HEK293T (cell line): ENCODE measurements at regions not wholly inside any gene's neighbourhood (a gene's known extent, or its start where the extent isn't known, plus 50 kb on each side); places are given as distances from the start of the nearest gene placed in this dataset.

Source experiments
- ARNT ChIP-seq: fragments of 450-650 bp; IDR thresholded peaks from 2 replicates; pipeline ENCODE4 v1.6.1; 2017; ENCODE audit warnings: mild to moderate bottlenecking
- BHLHE40 ChIP-seq: fragments of 450-650 bp; IDR thresholded peaks from 2 replicates; pipeline ENCODE4 v1.6.1; 2016; ENCODE audit warnings: mild to moderate bottlenecking, moderate library complexity, borderline replicate concordance
- CTBP1 ChIP-seq: fragments of 450-650 bp; IDR thresholded peaks from 2 replicates; pipeline ENCODE4 v1.6.1; 2016; ENCODE audit warnings: borderline replicate concordance
- ELF4 ChIP-seq: fragments of 450-650 bp; IDR thresholded peaks from 2 replicates; pipeline ENCODE4 v1.6.1; 2017; ENCODE audit warnings: antibody characterized with exemption
- FOXA1 ChIP-seq: fragments of 450-650 bp; IDR thresholded peaks from 2 replicates; pipeline ENCODE4 v1.6.1; 2016; ENCODE audit warnings: mild to moderate bottlenecking
- FOXM1 ChIP-seq: fragments of 450-650 bp; IDR thresholded peaks from 2 replicates; pipeline ENCODE4 v1.6.1; 2017; ENCODE audit warnings: mild to moderate bottlenecking, borderline replicate concordance
- HDGF ChIP-seq: fragments of 450-650 bp; IDR thresholded peaks from 2 replicates; pipeline ENCODE4 v1.6.1; 2017; ENCODE audit warnings: antibody characterized with exemption, borderline replicate concordance
- L3MBTL2 ChIP-seq: fragments of 450-650 bp; conservative IDR thresholded peaks from 2 replicates; pipeline ENCODE4 v1.6.1; 2016; ENCODE audit warnings: mild to moderate bottlenecking
- LEF1 ChIP-seq: fragments of 450-650 bp; IDR thresholded peaks from 2 replicates; pipeline ENCODE4 v1.6.1; 2017; ENCODE audit warnings: mild to moderate bottlenecking, borderline replicate concordance
- NFRKB ChIP-seq: fragments of 450-650 bp; IDR thresholded peaks from 2 replicates; pipeline ENCODE4 v1.6.1; 2016; ENCODE audit warnings: mild to moderate bottlenecking, moderate library complexity
- SP1 ChIP-seq: fragments of 450-650 bp; IDR thresholded peaks from 2 replicates; pipeline ENCODE4 v1.6.1; 2017
- TARDBP ChIP-seq: fragments of 450-650 bp; IDR thresholded peaks from 2 replicates; pipeline ENCODE4 v1.6.1; 2016
- ZNF384 ChIP-seq: fragments of 450-650 bp; IDR thresholded peaks from 2 replicates; pipeline ENCODE4 v1.6.1; 2016
- TF ChIP-seq, protein P1 (sequence below): fragments of 450-650 bp; IDR thresholded peaks from 2 replicates; pipeline ENCODE4 v1.6.1; 2016

DNA sequence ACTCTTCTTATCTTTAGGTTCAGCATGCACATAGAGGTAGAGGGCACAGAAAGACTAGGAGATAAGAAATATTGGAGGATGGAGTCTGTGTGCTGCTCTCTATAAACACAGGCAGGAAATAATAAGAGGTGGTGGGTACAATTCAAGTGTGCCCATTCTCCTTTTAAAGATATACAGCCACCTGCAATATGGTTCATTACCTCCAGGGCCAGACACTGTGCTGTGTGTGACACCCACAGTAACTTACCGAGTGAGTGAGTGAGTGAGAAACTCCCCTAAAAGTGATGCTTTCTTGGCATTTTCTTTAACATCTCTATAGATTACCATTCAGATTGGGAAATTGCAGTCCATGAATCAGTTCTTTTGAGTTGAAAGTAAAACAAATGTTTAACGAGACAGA is 311.8 kb upstream of the KCNN2 start:
- no peak for TF ChIP-seq ARNT
- no peak for TF ChIP-seq FOXA1
- TF ChIP-seq LEF1: no peak
- no peak for TF ChIP-seq TARDBP
- TF ChIP-seq, protein P1, sequence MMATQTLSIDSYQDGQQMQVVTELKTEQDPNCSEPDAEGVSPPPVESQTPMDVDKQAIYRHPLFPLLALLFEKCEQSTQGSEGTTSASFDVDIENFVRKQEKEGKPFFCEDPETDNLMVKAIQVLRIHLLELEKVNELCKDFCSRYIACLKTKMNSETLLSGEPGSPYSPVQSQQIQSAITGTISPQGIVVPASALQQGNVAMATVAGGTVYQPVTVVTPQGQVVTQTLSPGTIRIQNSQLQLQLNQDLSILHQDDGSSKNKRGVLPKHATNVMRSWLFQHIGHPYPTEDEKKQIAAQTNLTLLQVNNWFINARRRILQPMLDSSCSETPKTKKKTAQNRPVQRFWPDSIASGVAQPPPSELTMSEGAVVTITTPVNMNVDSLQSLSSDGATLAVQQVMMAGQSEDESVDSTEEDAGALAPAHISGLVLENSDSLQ: no peak
- no peak for TF ChIP-seq HDGF
- TF ChIP-seq SP1: no peak
- no peak for TF ChIP-seq BHLHE40
- no peak for TF ChIP-seq ELF4
- no peak for TF ChIP-seq L3MBTL2
- no peak for TF ChIP-seq FOXM1
- no peak for TF ChIP-seq ZNF384
- TF ChIP-seq NFRKB: no peak
- TF ChIP-seq CTBP1: no peak
